GM19043 (cell line): ENCODE measurements at regions not wholly inside any gene's neighbourhood (a gene's known extent, or its start where the extent isn't known, plus 50 kb on each side); places are given as distances from the start of the nearest gene placed in this dataset.

Experiments
- ATAC-seq: cut with Tn5 transposase; IDR thresholded peaks from one replicate; pipeline ENCODE4 v1.9.1; 2021; ENCODE audit warnings: low read depth; ENCODE audit not compliant: unreplicated experiment

DNA sequence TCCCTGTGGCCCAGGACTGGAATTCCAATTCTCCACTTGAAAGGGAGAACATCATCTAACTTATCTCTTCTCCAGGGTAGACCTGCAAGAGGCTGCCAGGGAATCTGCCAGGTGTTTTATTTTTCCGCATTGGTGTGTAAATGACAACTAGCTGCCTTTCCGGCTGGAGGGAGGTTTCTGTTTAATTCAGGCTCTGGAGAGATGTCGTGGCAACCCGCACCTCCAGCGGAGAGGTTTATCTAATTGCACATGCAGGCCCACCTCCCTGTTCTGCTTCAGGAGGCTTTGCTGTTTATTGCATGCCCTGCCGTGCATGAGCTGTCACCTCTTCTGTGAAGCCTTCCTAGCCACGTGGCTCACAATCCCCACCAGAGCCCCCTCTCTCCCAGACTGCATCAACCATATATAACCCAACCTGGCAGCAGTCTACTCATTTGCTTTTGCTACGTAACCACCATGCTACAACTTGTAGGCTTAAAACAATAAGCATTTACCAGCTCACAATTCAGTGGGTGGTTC lies 151.6 kb downstream of the C1orf94 start:
- no peak for ATAC-seq

DNA sequence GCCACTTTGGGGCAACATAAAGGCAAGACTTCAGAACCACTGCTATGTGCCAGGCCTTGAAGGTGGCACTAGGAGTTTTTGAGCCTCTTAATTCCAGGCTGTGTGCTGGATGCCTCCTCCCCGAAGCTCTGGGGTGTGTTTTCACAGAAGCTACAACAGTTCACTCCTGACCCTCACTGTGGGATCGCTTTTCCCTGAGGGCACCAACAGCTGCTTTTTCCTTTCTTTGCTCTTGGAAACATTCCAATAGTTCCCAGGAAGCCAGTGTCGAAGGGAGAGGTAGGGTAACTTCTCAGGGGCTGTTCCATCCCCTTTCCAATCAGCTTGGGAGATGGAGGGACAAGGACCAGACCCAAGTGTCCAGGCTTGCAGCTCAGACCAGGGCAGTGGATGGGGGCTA lies 153.4 kb downstream of the C1orf94 start:
- no peak for ATAC-seq

DNA sequence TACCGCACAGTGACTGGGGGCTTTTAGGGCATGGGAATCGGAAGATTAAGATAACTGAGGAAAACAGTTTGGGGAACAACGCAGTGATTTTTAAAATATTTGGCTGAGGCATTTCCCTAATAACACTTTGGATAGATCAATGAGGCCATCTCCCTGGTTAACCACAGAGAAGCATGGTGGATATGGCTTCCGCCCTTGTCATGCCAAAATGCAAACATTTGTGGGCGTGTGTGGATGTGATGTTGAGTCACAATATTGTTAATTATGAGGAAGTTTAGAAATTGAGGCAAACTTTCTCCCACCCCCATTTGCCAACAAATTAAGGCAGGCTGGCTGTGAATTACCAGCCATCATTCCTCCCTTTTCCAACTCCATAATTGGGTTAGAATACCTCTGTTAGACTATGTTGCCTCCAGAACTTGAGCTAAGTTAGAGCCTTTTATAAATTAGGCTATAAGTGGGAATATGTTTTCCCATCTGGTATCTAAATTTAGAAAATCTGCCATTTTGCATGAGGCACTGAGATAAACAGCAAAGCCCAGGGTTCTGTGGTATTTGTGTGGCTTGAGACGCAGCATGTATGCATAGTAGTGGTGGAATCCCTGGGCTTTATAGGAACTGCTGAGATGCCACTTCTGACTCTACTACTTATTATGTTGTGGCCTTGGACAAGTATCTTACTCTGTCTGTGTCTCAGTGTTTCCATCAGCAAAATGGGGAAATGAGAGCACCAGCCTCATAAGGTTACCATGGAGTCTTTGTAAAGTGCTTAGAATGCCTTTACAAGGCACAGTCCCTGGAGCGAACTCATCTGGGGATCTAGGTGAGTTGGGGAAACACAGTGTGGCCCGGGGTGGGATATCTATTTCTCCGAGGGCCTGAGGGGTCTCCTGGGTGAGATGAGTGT lies 154.6 kb downstream of the C1orf94 start:
- ATAC-seq: no peak

- ATAC-seq: no peak
These were observed 156.3 kb downstream of the C1orf94 start for GRCh38 chr1:34332996-34333395.

- no peak for ATAC-seq
These were observed 162.2 kb downstream of the C1orf94 start for GRCh38 chr1:34338871-34339270.

- no peak for ATAC-seq
These were observed 165.2 kb downstream of the C1orf94 start for GRCh38 chr1:34341896-34342295.

DNA sequence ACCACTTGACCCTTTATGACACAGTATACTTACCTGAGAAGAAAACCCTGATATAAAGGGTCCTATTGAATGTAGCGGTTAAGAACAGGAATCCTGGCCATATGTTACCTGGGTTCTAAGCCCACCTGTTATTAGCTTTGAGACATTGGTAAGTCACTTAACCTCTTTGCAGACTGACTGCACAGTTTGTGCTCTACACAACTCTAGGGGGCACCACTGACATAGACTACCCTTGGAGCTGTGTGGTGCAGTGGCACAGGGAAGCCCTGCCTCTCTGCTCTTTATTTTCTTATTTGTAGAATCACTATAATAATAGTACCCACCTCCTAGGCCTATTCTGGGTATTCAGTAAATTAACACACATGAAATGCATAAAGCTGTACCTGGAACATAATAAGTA lies 165.6 kb downstream of the C1orf94 start:
- no peak for ATAC-seq

DNA sequence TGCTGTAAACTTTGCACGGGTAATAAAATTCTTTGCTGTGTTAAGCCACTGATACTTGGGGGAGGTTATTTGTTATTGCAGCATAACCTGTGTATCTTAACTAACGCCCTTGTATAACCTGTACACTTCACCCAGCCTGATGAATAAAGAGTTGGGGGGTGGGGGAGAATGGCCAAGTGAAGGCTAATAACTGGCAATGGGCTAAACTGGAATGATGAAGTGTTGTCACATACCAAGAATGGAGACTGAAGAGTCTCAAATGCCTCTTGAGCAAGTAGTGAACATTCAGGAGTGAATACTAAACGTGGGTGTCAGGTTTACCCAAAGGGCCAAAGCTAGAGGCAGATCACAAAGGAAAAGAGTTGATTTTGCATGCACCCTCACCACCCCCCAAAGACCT lies 169.4 kb downstream of the C1orf94 start:
- no peak for ATAC-seq

GRCh38 chr1:34353409-34353808 lies 176.7 kb downstream of the C1orf94 start:
- no peak for ATAC-seq

- ATAC-seq: no peak
These were observed 177.7 kb downstream of the C1orf94 start for GRCh38 chr1:34354367-34354766.

GRCh38 chr1:34356853-34357252 lies 180.1 kb downstream of the C1orf94 start:
- no peak for ATAC-seq

DNA sequence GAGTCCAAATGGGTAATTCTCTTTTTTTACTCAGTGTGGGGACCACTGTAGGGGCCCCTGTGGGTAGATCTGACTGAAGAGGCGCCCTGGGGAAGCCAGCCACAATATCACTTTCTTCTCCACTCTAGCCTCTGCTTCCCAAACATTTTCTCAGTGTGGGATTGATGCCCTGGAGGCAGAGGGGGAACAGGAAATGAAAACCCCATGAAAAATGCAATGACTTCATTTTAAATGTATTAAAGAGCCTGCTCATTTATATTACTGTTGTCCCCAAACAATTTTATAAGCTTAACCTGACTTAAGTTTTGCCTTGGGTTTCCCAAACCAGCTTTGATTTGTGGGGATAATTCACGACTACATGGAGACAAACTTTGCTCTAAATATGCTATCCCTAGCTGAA lies 181.9 kb downstream of the C1orf94 start:
- no peak for ATAC-seq

- ATAC-seq: no peak
These were observed 182.7 kb downstream of the C1orf94 start for GRCh38 chr1:34359411-34359810.

GRCh38 chr1:34360574-34360973 lies 183.9 kb downstream of the C1orf94 start:
- ATAC-seq: no peak

DNA sequence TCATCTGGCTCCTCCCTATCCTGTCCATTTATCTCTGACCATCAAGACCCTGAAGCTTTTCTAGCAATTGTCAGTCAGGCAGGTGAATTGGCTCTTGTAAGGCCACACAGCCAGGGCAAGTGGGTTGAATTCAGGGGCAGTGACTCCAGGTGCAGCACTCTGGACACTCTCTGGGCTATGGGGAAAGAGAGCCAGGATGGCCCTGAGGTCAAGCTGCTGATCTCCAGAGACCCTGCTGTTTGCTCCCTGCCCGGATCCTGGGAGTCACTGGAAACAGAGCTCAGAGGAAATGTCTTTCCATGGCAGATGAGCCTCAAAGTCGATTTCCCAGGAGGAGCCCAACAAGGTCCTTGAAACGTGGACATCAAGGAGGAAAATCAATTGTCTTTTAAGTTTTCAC lies 184.4 kb downstream of the C1orf94 start:
- ATAC-seq: no peak

DNA sequence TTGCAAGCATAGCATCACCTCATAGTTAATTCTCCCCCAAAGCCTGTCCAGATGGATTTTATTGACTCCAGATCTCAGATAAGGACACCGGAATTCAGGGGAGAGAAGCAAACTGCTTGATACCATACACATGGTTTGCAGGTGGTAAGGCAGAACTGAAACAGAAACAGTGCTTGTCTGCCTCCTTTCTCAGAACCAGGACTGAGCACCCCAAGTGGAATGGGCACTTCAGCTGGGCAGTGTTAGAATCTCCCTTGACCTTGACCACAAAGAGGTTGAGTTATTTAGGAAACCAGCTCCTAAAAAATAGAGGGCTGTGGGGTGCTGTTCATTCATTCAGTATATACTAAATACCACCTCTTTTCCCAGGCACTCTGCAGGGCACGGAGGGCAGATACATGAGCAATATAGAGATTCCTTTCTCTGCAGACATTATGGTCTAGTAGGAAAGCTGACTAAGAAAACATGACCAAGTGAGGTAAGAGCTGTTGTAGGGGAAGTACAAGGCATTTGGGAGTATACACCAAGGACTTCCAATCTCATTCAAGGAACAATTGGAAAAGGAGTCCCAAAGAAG lies 185.2 kb downstream of the C1orf94 start:
- no peak for ATAC-seq

DNA sequence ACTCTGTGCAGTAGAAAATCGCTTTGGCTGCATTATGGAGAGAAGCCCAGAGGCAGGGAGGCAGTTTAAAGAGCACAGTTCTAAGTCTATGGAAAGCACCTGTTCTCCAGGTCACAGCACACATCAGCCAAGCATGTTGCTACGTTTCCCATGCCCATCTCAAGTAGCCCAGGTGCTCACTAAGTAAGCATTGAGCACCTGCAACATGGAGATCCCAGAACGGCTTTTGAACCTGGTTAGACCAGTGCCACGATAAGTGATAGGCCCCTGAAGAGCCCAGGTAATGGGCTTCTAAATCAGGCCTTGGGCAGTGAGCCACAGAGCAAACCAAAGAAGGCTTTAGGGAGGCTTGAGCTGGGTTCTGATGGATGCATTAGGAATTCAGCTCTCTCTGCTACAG lies 186.2 kb downstream of the C1orf94 start:
- no peak for ATAC-seq

GRCh38 chr1:34363447-34363846 lies 186.7 kb downstream of the C1orf94 start:
- ATAC-seq: no peak

- ATAC-seq: no peak
These were observed 187.2 kb downstream of the C1orf94 start for GRCh38 chr1:34363915-34364314.

DNA sequence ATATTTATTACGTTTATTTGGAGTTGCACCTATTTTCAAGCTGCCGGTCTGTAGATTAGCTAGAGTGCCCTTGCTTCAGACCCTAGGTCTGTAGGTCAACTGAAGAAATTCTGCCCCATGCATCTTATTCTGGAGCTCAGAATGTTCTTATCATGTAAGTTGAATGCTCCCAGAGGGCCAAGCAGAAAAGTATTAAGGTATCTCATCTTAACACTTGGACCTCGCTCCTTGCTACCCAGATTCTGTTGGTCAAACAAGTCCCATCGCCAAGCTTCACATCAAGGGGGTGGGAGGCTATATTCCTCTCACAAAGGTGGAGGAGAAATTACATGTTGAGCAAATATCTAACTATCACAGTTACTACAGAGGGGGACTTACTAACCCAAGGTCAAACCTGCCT lies 187.7 kb downstream of the C1orf94 start:
- ATAC-seq: no peak

- ATAC-seq: no peak
These were observed 188.6 kb downstream of the C1orf94 start for GRCh38 chr1:34365295-34365694.
